CD1c-positive myeloid dendritic cell (primary cell): ENCODE measurements at regions not wholly inside any gene's neighbourhood (a gene's known extent, or its start where the extent isn't known, plus 50 kb on each side); places are given as distances from the start of the nearest gene placed in this dataset.
A peak's percentile ranks its signal among the peaks of the same experiment; 100 is the strongest.

Experiments
- DNase-seq: peaks from one replicate; pipeline ENCODE4 v3.0.0-alpha.2; 2016; ENCODE audit errors: extremely low spot score

DNA sequence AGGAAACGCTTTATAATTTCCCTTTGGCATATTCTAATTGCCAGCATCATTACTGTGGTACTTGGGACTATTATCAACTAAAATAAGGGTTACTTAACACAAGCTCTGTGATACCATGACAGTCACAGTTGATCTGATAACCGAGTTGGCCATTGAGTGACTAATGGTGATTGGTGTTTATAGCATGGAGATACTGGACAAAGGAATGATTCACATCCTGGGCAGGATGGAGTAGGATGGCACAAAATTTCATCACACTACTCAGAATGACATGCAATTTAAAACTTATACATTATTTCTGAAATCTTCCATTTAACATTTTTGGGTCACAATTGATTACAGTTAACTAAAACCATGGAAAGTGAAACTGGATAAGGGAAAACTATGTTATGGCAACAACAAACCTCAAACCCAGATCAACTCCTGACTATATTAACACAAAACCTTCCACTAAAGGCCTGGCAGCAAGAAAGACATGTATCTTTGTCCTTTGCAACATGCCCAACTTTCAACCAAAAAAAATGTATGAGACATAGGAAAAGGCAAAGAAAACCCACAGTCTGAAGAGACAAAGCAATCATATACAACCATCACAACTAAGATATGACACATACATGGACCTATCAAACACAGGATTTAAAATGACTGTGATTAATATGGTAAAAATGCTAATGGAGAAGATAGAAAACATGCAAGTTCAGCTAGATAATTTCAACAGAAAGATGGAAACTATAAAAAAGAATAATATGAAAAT is 208.5 kb upstream of the NRP1 start:
- no peak for DNase-seq

DNA sequence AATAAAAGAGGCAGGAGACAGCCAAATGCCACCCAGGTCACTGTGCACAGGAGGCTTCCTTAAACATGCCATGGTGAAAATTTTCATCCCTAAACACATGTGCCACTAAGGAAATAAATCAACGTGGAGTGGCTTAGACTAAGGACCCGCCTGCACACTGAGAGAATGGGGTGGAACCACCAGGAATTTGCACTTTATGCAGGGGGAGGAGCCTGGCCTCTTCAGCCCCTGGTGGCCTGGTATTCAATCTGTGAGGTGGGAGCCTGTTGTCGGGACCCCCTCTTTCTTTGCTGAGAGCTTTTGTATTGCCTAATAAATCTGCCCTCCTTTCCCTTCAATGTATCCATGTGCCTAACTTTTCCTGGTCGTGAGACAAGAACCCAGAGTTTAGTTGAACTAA is 204.6 kb upstream of the NRP1 start:
- no peak for DNase-seq

DNA sequence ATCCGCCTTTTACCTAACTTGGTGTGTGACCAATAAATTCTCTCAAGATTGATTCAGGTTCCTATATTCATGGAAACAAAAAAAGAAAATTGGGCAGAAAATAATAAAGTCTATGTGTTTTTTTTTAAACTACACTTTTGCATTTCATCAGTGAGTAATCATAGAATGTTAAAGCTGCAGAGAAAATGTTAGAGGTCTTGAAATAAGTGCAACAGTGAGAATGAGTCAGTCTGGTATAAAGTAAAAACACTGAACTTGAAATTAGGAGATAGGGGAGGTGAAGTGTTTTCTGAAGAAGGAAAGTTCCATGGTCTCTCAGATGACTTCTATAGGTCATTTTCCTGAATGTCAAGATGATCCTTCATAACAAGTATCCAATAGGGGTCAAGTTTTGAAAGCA is 202.6 kb upstream of the NRP1 start:
- no peak for DNase-seq

DNA sequence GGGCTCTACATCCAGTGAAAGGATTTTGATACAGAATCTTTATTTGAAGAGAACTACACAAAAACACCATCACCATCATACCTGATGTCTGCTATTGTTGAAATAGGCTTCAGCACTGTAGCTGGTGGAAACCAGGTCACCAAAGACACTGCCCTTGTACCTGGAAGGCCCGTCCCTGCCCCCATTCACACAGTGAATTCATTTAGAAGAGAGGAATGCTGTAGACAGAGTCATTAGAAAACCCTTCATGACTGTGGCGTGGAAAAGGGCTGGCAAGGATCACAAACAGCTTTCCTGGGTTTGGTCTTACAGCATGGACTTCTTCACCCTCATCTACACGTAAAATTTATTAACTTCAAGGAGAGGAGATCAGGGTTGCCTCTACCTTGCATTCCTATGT is 202.0 kb upstream of the NRP1 start:
- DNase-seq: no peak

DNA sequence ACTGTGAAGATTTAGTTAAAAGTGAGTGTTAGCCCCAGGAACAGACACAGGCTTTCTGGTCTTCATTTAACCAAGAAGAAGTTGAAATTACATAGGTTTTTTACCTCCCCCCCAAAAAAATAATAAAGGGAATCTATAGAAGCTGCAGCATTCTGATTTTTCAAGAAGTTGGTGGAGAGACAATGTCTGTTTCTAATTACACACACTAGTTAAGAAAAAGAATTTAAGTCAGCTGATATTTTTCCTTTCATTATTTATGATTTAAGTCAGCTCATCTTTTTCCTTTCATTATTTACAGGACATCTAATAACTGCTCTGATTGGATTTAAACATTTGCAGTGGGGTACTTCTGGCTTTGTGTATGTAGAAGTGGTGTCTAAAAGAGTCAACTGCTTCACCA is 201.4 kb upstream of the NRP1 start:
- no peak for DNase-seq

DNA sequence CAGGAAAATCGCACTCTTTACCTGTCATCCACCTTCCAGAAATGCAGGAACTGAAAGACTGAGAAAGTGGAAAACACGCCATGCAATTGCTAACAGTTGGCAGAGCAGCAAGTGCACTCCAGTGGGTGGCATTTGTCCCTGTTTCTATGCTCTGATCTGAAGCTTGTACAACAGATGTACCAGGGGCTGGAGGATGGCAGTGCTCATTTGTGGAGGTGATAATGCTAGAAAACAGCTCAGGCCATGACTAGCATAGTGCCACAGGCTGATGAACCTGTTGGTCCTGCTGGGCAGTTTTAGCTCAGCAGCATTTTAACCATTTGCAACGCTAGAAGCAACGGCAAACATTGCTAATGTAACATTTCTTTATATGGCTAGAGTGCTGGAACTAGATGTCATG is 199.9 kb upstream of the NRP1 start:
- DNase-seq: no peak

DNA sequence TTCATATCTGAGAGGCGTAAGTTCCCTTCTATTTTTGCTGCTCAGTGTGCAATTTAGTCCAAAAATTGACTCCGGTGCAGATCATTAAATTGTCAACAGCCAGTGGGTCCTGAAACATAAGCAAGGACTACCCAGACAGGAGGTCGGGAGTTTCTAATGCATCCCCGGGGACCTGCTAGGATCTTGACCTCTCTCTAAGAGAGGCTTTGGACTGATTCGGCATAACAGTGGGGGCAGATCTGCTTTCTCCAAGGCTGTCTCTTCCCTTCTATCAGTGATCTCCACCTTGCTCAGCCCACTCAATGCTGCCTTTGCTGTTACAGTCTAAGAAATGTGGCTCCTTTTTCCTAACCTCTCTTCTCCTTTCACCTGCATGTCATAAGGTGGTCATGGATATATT is 199.1 kb upstream of the NRP1 start:
- no peak for DNase-seq

DNA sequence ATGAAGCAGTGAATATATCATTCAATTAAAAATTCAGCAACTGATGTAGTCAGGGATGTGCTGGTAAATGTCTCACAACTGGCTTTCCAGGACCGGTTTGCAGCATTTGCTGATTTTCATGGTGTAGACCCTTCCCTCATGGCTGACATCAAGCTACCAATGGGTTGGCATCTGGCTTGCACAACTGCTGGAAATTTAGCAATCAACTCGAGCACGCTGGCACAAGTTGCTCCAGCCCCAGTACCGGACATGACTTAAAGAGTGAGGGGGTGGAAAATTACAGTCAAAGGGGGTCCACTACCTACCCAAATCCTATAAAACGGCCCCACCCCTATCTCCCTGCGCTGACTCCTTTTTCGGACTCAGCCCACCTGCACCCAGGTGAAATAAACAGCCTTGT is 198.4 kb upstream of the NRP1 start:
- DNase-seq: no peak

DNA sequence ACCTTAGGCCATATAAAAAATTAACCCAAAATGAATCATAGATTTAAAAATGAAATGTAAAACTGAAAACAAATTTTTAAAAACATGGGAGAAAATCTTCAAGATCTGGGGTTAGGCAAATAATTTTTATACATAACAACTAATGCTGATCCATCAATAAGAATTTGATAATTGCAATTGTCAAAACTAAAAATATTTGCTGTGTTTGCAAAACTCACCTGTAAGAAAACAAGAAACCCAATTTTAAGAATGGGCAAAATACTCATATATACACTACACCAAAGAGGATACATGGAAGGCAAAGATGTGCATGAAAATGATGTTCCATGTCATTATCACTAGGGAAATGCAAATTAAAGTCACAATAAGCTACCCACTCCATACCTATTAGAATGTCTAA is 194.8 kb upstream of the NRP1 start:
- DNase-seq: no peak

DNA sequence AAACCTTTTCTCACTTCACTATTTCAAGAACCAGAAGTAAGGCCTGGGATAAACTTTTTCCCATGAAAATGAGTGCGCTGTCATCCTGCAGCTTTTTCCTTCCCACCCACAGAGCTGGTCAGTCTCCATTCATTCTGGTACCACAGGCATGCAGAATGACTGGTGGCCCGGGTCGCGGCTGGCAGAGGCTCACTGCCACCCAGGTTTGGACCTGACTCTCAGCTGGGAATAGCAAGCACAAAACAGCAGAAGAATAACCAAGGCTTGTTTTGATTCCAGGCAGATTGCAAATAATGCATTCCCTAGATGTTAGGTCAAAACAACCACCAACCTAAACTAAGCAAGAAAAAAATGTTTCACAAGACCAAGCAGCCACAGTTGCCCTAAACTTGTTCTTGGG is 190.5 kb upstream of the NRP1 start:
- peak; percentile 54 for DNase-seq

DNA sequence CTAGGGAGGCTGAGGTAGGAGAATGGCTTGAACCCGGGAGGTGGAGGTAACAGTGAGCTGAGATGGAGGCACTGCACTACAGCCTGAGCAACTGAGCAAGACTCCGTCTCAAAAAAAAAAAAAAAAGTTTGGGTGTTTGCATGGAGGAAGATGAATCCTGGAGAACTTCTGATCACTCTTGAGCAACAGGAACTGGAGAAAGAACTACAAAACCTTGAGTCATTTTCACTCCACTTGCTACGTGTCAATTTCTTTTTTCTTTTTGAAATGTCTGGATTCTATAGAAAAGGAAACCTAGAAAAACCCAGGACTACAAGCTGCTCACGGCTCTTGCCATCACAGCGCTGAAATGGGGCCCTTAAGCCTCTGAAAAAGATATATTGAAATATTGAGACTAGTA is 189.6 kb upstream of the NRP1 start:
- peak; percentile 48 for DNase-seq

DNA sequence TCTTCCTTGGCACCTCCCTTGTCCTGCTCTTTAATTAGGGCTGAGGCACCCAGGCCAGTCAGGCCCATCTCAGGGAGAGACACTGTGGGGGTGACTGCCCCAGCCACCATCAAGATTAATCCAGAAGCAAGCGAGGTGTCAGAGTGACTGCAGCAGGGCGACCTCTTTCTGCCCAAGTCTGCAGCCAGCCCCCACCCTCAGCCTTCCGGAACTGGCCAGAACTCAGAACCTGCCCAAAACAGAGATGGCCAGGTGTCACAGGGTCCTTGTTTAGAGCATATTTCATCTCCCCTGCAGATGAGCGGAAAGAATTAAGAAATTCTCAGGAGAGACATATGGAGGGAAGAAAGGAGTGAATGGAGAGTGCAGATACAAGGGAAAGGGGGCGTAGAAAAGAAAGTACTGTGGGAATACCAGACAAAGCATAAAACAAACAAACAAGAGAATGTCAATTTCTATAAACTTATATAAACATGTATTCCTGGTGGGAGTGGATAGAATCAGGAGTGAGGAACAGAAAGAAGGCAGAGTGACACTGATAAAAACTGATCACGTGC is 188.8 kb upstream of the NRP1 start:
- no peak for DNase-seq

DNA sequence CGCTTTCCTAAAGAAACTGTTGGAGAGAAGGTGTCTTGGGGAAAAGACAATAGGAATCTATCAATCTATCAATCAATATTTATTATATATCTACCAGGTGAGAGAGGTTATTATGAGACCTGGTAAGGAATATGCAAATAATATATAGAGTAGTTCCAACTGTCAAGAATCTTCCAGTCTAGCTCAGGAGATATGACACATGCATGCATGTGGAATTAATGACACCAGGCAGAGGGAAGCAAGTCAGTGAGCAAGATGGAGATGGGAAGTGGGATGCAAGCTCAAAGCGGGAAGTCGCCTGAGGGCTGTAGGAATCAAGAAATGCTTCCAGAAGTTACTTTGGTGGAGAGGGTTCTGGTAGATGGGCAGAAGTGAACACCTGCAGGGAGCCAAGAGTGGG is 187.4 kb upstream of the NRP1 start:
- DNase-seq: no peak

DNA sequence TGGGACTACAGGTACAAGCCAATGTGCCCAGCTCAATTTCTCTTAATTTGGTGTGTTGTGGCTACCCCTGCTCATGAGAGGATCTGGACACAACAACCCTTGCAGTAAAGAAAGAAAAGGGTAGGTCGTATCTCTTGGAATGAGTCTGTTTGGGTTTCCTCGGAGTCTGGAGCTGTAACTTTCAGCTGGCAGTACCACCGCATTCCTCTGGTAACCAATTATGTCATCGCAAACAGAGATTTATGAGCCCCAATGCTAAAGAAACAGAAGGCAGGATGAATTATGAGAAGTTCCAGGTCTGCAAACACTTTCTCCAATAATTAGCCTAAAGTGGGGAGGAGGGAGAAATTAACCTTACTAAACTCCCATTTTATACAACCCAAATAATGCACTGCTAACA is 186.6 kb upstream of the NRP1 start:
- DNase-seq: no peak

DNA sequence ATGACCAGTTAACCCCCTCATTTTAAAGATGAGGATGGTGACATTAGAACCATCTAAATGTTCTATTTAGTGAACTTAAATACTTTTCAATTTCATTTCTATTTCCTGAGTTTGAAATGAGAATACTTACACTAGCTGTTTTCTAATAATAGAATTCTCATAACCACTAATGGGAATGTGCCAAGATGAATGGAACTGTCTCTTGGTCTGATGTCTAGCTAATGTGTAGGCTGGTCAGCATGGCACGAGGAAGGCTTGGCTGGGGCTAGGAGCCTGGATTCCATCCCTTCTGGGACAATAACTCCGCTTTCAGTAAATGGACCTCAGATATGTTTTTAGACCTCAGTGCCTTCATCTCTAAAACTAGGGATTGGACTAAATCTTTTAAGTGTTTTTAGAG is 185.8 kb upstream of the NRP1 start:
- no peak for DNase-seq

DNA sequence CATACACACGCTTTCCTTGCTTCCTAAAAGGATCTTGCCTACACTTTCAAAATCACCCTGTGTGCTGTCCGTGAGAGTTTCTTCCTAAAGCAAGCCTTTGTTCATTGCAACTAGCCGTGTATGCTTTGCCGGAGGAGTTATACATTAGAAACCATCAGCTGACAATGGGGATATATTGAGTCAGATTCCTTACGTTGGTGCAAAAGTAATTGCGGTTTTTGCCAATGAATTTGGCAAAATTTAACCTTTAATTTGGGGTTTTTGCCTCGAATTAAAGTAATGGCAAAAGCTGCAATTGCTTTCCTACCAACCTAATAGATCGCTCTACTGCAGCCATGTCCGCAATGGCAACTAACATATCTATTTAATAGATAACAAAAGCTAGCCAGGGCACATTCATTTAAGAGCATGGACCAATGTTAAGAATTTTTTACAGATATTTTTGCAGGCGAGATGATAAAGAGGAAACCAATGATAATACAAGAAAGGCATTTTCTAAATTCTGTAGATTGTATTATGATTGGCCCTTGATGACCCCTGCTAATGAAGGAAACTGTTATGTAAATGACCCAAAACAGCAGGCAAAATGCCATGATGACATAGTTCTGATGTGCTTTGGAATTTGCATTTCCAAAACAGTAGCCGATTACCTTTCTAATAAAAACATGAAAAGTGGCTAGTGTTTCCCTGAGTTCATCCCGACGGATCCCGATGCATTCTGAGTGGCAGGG is 184.8 kb upstream of the NRP1 start:
- DNase-seq: no peak

DNA sequence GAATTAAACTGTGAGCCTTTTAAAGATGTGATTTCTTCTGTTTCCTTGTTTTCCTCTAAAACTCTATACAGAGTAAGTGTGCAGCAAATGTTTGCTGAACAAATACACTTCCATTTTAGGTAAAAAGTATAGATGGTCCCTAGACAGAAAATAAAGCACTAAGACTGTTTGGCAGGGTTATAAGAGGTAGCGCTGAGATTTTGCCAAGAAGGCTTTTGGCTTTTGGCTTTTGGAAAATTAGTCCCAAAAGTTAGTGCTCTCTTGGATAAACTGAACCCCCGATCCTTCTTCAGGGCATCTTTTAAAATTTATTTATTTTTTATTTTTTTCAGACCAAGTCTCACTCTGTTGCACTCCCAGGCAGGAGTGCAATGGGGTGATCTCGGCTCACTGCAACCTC is 175.7 kb upstream of the NRP1 start:
- no peak for DNase-seq

DNA sequence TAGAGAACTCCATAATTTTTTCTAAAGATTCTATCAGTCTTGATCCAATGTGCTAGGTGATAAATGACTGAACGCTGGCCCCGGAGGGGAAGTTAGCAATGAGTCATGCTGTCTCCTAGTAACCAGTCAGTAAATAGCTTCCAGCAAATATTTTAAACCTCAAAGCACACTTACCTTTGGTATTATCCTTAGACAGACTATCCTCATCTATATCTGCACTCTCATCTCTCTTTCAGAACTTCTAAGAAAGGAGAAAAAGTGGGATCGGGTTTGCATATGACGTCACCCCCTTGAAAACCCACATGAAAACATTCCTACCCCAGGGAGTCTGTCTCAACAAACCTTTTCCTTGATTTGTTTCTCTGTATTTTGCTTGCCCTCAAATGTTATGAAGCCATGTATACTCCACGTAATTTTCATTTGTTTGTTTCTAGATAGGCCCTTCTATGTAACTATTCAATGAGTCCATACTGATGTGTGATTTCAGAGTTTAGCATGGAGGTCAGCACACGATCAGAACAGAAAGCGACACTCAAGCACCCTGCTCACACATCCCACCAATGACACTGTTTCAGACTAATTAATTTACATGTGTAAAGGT is 174.9 kb upstream of the NRP1 start:
- peak; percentile 88 for DNase-seq

DNA sequence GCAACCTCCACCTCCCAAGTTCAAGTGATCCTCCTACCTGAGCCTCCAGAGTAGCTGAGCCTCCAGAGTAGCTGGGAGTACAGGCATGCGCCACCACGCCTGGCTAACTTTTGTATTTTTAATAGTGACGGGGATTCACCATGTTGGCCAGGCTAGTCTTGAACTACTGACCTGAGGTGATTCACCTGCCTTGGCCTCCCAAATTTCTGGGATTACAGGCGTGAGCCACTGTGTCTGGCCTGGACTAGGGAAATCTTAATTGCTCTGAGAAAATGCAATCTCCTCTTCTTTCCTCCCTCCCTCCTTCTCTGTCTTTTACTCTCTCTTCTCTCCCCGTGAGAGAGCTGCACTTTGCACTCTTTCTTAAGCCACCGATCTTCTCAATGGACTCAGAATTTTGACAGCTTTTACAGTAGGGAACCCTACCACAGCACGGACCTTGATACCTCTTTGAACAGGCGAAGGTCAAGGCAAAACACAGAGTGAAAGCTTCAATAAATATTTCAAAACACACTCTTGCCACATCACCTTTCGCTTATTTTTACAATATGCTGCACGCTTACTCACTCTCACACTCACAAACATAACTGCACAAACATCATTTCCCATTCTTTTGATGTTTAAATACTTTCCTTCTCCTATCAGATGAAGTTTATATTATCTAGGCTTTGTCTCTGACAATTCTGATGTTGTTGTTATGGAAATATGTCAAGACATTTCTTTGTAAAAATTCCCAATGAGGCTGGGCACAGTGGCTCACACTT is 173.4 kb upstream of the NRP1 start:
- DNase-seq: peak; percentile 55

DNA sequence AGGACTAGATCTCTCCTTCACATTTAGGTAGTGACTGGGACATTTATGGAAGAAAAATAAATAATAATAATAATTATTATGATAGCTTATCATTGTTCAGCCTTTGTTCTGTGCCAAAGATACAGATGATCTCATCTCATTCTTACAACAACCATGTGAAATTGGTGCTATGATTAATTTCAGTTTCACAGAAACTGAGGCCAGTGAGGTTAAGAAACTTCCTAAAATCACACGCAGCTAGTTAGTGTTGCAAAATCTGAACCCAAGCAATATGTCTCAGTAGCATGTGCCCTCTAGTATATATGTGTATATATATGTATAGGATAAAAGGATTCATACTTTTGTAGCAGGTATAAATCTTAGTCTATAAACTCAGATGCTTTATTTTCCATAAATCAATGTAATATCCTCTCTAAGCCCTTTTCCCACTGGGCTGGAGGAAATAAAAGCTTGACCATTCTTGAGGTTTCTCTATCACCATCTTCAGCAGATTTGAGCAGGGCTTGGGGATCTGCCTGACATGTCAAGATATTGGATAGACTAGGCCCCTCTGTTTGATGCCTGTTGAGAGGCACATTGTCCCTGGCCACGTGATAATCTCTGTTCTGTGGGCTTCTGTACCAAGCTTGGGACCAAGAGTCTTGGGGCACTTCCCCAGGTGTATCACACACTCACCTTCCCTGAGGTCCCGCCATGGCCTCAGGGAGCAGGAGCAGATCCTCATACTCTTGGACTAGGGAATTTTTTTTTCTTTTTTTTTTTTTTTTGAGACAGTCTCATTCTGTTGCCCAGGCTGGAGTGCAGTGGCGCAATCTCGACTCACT is 172.6 kb upstream of the NRP1 start:
- DNase-seq: peak; percentile 85

DNA sequence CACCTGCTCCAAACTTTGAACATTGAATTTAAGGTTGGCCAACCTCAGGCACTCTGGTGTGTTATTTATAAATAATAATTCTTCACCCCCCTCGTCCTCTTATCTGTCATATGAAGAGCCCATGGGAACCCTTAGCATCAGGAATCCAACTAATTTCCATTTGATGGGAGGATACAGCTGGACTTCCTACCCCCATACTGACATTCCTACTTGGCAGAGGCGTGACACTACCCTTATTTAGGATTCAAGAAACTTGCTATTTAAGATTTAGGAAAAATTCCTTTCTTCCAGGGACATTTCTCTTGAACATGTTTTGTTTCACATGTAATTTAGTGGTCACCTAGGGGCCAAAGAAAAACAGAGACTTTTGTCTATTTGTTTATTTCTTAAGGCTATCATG is 171.9 kb upstream of the NRP1 start:
- DNase-seq: no peak
